GM19452 (cell line): ENCODE measurements at regions not wholly inside any gene's neighbourhood (a gene's known extent, or its start where the extent isn't known, plus 50 kb on each side); places are given as distances from the start of the nearest gene placed in this dataset.

ENCODE experiments used
- ATAC-seq: cut with Tn5 transposase; IDR thresholded peaks from one replicate; pipeline ENCODE4 v1.9.1; 2021; ENCODE audit not compliant: unreplicated experiment

GRCh38 chr5:68771732-68772131 is 322.1 kb upstream of the SLC30A5 start:
- ATAC-seq = no peak

GRCh38 chr5:68776381-68776780 is 317.4 kb upstream of the SLC30A5 start:
- ATAC-seq = no peak

- no peak for ATAC-seq
Measured at GRCh38 chr5:68777135-68777534, 316.7 kb upstream of the SLC30A5 start.

GRCh38 chr5:68778484-68778883 is 315.3 kb upstream of the SLC30A5 start:
- ATAC-seq = no peak

GRCh38 chr5:68780299-68780955 is 313.4 kb upstream of the SLC30A5 start:
- no peak for ATAC-seq

- no peak for ATAC-seq
Measured at GRCh38 chr5:68793074-68793473, 300.7 kb upstream of the SLC30A5 start.

GRCh38 chr5:68793993-68794392 is 299.8 kb upstream of the SLC30A5 start:
- no peak for ATAC-seq

- no peak for ATAC-seq
Measured at GRCh38 chr5:68795190-68795589, 298.6 kb upstream of the SLC30A5 start.

GRCh38 chr5:68798877-68799843 is 294.7 kb upstream of the SLC30A5 start:
- ATAC-seq = no peak

- no peak for ATAC-seq
Measured at GRCh38 chr5:68802430-68802829, 291.4 kb upstream of the SLC30A5 start.

GRCh38 chr5:68803881-68804319 is 289.9 kb upstream of the SLC30A5 start:
- ATAC-seq = no peak

- ATAC-seq = no peak
Measured at GRCh38 chr5:68804343-68804742, 289.5 kb upstream of the SLC30A5 start.

- no peak for ATAC-seq
Measured at GRCh38 chr5:68805444-68805843, 288.4 kb upstream of the SLC30A5 start.

- ATAC-seq = no peak
Measured at GRCh38 chr5:68817632-68818031, 276.2 kb upstream of the SLC30A5 start.

- ATAC-seq = no peak
Measured at GRCh38 chr5:68818057-68818695, 275.6 kb upstream of the SLC30A5 start.

- ATAC-seq = no peak
Measured at GRCh38 chr5:68818870-68819269, 274.9 kb upstream of the SLC30A5 start.

GRCh38 chr5:68821056-68821455 is 272.8 kb upstream of the SLC30A5 start:
- no peak for ATAC-seq

GRCh38 chr5:68822796-68823195 is 271.0 kb upstream of the SLC30A5 start:
- no peak for ATAC-seq

- ATAC-seq = no peak
Measured at GRCh38 chr5:68823301-68823700, 270.5 kb upstream of the SLC30A5 start.

GRCh38 chr5:68830377-68830898 is 263.4 kb upstream of the SLC30A5 start:
- no peak for ATAC-seq

GRCh38 chr5:68834491-68834981 is 259.3 kb upstream of the SLC30A5 start:
- no peak for ATAC-seq
